ENCODE measurements at regions not wholly inside any gene's neighbourhood (a gene's known extent, or its start where the extent isn't known, plus 50 kb on each side); places are given as distances from the start of the nearest gene placed in this dataset.

DNA sequence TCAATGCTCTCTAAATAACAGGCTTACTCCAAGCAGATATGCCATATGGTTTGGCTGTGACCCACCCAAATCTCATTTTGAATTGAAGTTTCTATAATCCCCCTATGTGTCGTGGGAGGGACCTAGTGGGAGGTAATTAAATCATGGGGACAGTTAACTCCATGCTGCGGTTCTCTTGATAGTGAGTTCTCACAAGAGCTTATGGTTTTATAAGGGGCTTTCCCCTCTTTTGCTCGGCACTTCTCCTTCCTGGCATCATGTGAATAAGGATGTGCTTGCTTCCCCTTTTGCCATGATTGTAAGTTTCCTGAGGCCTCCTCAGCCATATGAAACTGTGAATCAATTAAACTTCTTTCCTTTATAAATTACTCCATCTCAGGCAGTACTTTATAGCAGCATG lies 302.7 kb upstream of the ZC3H15 start:
- TF ChIP-seq, protein P1, sequence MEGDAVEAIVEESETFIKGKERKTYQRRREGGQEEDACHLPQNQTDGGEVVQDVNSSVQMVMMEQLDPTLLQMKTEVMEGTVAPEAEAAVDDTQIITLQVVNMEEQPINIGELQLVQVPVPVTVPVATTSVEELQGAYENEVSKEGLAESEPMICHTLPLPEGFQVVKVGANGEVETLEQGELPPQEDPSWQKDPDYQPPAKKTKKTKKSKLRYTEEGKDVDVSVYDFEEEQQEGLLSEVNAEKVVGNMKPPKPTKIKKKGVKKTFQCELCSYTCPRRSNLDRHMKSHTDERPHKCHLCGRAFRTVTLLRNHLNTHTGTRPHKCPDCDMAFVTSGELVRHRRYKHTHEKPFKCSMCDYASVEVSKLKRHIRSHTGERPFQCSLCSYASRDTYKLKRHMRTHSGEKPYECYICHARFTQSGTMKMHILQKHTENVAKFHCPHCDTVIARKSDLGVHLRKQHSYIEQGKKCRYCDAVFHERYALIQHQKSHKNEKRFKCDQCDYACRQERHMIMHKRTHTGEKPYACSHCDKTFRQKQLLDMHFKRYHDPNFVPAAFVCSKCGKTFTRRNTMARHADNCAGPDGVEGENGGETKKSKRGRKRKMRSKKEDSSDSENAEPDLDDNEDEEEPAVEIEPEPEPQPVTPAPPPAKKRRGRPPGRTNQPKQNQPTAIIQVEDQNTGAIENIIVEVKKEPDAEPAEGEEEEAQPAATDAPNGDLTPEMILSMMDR (IDR thresholded peaks at IDR 0.05): no peak
- TF ChIP-seq POLR2A (IDR thresholded peaks at IDR 0.05): no peak
